HG02885 (cell line): ENCODE measurements at regions not wholly inside any gene's neighbourhood (a gene's known extent, or its start where the extent isn't known, plus 50 kb on each side); places are given as distances from the start of the nearest gene placed in this dataset.

Source experiments
- ATAC-seq: cut with Tn5 transposase; IDR thresholded peaks from one replicate; pipeline ENCODE4 v1.9.1; 2021; ENCODE audit warnings: mild to moderate bottlenecking; ENCODE audit not compliant: unreplicated experiment, poor library complexity

- no peak for ATAC-seq
These were observed 117.4 kb upstream of the CHRM3 start for GRCh38 chr1:239268941-239269340.

DNA sequence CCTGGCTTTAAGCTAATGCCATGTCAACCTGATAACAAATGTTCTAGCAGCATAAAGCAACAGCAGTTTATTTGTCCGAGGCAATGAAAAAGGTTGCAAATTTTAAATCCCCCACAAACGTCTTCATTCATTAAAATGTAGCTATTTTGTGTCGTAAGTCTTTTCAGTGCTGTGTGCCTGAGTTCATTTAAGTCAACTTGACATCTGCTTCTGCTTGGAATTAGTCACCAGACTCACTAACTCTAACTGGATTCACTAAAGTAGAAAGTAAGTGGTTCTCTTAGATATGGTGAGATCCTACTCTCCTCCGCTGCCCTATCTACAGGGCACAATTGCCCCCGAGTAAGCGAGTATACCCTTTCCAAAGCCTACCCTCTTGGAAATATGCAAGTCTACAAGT, 118.4 kb upstream of the CHRM3 start:
- no peak for ATAC-seq

GRCh38 chr1:239263801-239264200, 122.6 kb upstream of the CHRM3 start:
- no peak for ATAC-seq

GRCh38 chr1:239262538-239262937, 123.8 kb upstream of the CHRM3 start:
- no peak for ATAC-seq

DNA sequence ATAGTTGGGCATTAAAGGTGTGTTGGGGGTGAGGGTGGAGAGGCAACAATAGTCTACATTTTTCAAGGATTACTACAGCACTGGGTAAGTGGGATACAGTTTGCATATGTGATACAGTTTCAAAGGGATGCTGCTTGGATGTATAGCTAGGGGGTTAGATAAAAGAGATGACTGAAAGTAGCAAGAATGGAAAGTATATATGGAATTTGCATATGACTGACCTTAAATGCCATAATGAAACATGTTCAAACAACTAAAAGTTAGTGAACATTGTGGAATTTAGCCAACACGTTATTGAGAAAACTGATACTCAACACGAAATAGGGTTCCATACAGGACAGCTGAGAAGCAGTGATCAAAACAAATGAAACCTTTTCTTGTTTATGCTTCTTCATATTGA, 124.8 kb upstream of the CHRM3 start:
- ATAC-seq: no peak

DNA sequence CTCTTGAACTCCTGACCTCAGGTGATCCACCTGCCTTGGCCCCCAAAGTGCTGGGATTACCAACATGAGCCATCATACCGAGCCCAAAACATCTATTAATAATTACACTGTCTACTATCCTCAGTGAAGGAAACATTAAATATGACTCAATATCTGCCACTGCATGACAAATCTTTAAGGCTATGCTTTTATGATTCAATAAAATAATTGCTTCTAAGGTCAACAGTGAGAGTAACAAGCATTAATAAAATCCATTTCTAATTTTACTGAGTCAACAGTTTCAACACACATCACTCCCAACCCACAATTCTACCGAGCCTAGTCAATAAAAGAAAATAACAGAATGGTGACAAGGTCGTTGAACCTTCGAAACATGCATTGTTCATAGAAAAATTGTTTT, 125.5 kb upstream of the CHRM3 start:
- no peak for ATAC-seq

DNA sequence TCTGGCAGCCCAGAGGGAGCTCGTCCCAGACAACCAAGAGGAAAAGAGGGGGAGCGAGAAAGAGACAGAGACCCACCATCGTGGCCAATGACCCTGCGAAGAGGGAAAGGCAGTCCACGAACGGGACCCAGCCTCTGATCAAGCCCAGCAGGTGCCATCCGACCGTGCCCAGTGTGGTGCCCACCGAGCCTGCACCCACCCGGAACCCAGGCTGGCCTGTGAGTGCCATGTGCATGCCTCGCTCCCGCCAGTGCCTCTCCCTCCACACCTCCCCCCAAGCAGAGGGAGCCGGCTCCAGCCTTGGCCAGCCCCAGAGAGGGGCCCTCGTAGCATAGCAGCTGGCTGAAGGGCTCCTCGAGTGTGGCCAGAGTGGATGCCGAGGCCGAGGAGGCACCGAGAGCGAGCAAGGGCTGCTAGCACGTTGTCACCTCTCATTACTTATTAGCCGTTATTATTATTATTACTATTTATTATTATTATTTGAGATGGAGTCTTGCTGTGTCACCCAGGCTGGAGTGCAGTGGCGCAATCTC, 130.7 kb upstream of the CHRM3 start:
- no peak for ATAC-seq

DNA sequence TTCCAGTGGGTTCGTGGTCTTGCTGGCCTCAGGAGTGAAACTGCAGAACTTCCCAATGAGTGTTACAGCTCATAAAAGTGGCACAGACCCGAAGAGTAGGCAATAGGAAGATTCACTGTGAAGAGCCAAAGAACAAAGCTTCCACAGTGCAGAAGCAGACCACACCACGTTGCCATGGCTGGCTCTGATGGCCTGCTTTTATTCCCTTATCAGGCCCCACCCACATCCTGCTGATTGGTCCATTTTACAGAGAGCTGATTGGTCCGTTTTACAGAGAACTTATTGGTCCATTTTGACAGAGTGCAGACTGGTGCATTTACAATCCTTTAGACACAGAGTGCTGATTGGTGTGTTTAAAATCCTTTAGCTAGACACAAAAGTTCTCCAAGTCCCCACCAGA, 131.4 kb upstream of the CHRM3 start:
- no peak for ATAC-seq

DNA sequence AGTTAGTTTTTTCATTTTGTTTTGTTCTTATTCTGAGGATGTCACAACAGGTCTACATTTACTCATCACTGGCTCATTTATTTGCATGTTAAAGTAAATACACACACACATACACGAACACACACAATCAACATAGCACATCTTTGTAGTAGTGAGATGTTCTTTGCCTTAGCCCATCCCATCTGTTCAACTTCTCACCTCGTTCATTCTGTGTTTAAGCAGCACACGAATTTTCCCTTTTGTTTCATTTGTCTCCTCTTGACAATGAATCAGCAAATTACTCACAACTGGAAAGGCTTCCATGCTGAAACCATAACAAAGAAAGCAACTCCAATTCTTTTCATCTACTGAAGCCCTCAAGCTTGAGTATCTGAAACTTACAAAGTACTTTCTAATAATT, 133.3 kb upstream of the CHRM3 start:
- no peak for ATAC-seq

DNA sequence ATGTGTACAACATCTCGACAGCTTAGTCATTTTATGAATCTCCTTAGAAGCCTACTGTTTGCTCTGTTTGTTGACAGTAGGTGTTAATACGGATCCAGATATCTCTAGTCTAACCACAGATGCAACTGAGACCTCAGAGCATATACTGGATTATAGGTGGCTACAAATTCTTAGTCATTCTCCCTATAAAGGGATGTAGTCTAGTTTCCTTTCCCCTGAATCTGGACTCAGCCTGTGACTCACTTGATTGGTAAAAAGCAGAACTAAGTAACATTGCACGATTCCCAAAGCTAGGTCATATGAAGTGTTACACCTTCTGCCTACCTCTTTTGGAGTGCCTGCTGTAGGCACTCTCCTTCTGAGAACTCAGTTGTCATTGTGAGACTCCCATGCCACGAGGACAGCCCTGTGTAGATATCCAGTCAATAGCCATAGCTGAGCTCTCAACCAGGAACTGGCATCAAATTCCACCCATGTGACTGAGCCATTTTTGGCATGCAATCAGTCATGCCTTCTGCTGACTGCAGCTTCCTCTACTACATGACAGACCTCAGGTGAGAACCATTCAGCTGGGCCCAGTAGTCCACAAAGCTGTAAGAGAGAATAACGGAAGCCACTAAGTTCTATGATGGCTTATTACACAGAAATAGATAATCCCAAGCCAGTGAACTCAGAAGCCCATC, 135.9 kb upstream of the CHRM3 start:
- no peak for ATAC-seq

- no peak for ATAC-seq
These were observed 139.1 kb upstream of the CHRM3 start for GRCh38 chr1:239247285-239247684.

DNA sequence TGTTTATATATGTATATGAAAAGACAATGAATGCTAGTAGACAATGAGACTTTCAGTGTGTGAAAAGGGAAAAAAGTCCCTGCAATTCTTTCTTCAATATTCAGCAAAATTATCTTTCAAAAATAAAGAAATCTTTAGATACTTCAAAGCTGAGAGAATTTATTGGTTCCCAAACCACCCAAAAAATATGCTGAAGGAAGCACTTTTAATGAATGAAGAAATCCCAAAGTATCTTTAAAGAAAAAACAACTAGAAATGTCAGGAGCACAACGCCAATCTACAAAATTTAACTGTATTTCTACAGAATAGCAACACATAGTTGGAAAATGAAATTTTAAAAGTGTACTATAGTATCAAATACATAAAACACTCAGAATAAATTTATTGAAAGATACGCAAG, 142.3 kb upstream of the CHRM3 start:
- no peak for ATAC-seq

GRCh38 chr1:239243006-239243405, 143.4 kb upstream of the CHRM3 start:
- no peak for ATAC-seq

DNA sequence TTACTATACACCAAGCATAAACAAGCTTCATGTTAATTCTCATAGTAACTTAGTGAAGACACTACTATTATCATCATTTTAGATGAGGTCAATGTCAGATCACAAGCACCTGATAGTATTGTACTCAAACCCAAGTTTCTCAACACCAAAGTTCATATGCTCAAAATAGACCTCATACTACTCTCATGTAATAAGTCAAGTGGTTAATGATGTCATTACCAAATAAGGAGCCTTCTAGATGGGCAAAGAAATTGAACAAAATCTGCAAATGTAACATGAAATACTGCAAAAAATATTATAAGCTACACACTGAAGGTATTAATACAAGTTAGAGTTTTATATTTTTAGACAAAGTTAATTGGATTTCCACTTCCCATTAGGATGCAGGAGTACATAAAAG, 144.0 kb upstream of the CHRM3 start:
- ATAC-seq: no peak

DNA sequence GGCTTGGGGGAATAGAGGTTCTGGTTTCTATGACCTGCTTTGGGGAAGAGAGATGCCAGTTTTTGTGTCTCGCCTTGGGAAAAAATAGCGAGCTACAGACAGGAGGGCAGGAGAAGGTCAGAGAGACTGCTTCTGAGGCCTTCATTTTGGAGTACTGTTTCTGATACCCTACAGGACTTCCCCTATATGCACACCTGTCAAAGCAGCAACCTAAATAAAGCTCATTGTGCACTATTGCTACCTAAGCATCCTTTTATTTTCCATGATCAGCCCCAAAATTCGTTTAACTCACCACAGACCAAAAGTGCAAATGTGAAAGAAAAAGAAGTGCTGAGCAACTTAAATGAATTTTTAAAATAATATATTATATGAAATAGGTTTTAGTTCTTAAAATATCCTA, 145.6 kb upstream of the CHRM3 start:
- ATAC-seq: no peak

- ATAC-seq: no peak
These were observed 146.8 kb upstream of the CHRM3 start for GRCh38 chr1:239239529-239239928.

GRCh38 chr1:239237912-239238311, 148.5 kb upstream of the CHRM3 start:
- ATAC-seq: no peak

DNA sequence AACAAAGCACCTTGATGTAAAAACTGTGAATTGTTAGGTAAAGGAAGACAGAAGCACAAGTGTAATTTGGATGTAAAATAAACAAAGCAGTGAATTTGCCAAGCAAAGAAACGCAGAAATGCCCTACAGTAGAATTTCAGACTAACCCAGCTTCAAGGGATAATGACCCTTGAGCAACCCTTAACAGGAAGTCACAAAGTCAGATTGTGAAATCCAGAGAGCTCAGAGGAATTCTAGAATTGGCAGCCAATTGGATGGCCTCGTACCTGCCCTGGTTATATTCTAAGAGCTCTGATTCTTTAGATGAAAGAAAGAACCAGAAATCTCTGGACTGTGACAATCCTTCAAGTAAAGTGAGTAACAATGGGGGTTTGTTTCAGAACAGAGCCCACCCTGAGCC, 152.7 kb upstream of the CHRM3 start:
- ATAC-seq: no peak

DNA sequence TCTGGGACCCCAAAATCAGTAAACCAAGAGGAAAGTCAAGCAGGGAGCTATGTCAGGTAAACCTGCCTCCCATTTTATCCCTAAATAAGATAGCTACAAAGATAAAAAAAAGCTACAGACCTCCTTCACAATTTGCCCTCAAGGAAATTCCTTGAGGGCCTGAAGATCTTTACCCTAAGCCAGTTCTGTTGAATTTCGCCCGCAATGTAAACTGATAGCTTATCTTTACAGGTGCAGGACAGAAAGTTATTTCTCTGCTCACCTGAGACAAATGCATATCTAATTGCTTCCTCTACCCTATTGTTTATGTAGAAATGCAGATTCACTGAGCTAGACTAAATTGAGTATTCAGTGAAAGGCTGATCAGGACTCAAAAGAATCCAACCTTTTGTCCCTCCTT, 153.4 kb upstream of the CHRM3 start:
- ATAC-seq: no peak

- ATAC-seq: no peak
These were observed 157.9 kb upstream of the CHRM3 start for GRCh38 chr1:239228451-239228850.

GRCh38 chr1:239225396-239225795, 161.0 kb upstream of the CHRM3 start:
- ATAC-seq: no peak

DNA sequence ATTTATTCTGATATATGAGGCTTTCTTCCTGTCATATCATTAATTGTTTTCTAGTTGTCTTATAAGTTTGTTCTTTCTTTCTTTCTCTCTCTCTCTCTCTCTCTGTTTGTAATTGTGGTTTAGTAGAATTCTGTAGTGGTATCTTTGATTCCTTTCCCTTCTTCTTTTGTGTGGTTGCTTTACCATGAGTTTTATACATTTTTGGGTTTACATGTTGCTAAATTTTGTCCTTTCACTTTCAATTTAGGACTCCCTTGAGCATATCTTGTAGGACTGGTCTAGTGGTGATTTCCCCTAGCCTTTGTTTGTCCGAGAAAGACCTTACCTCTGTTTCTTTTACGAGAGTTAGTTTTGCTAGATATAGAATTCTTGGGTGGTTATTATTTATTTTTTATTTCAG, 162.3 kb upstream of the CHRM3 start:
- no peak for ATAC-seq

- ATAC-seq: no peak
These were observed 163.4 kb upstream of the CHRM3 start for GRCh38 chr1:239222999-239223398.
